Stimulated activated CD4-positive, alpha-beta T cell treated with anti-CD3 and anti-CD28 coated beads, Interleukin-12 subunit alpha, Interleukin-12 subunit beta, amount 100 ng/mL, for 48 hours (primary cell): ENCODE measurements at regions not wholly inside any gene's neighbourhood (a gene's known extent, or its start where the extent isn't known, plus 50 kb on each side); places are given as distances from the start of the nearest gene placed in this dataset.
"Not testable (repeated sequence)": the region's sequence is repeated elsewhere in the genome, so short reads cannot be mapped to it uniquely, and the experiment has no call there.

Source experiments
- DNase-seq, 3 donors: peaks; one replicate each; pipeline ENCODE4 v3.0.0-alpha.2; 2020; ENCODE audit warnings: low read depth in 2 of 3, low spot score in 1 of 3

- DNase-seq: no peak
These were observed 499.8 kb upstream of the CHORDC1 start for GRCh38 chr11:90722552-90723190.

DNA sequence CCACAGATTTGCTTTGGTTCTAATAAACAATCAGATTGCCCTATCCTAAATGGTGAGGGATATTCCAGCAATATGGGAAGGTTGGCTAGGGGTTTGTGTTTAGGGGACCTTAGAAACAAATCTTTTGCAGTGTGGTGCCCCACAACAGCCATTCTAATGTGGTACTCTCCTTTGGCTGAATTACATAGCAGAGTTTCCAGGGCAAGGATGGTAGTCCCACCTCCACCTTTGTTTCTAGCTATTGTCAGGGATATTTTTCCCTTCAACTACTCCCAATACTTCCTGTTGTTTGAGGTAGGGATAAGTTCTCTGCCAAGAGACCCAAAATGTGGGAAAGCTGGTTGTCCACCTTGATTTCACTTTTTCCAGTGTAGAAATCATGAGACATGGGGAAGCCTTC is 494.7 kb upstream of the CHORDC1 start:
- DNase-seq: no peak

DNA sequence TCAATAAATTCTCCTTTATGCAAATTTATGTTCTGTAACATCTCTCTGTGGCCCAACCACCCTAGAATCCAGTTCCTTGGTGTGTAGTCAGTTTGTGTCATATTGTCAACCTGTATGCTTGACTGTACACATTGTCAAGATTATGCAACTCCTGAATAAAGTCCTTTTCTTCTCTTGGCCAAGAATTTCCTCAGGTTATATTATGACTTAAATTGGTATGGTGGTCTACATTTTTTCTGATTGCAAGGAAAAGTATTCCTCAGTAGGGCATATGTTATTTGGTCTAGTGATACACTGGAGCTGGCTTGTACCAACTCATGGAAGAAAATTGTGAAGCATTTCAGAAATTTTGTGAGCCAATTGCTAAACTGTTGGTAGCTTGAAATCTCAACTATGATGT is 482.8 kb upstream of the CHORDC1 start:
- no peak for DNase-seq

GRCh38 chr11:90704510-90704909 is 481.7 kb upstream of the CHORDC1 start:
- no peak for DNase-seq

GRCh38 chr11:90701716-90702115 is 478.9 kb upstream of the CHORDC1 start:
- DNase-seq: no peak

GRCh38 chr11:90700789-90701439 is 478.1 kb upstream of the CHORDC1 start:
- no peak for DNase-seq

DNA sequence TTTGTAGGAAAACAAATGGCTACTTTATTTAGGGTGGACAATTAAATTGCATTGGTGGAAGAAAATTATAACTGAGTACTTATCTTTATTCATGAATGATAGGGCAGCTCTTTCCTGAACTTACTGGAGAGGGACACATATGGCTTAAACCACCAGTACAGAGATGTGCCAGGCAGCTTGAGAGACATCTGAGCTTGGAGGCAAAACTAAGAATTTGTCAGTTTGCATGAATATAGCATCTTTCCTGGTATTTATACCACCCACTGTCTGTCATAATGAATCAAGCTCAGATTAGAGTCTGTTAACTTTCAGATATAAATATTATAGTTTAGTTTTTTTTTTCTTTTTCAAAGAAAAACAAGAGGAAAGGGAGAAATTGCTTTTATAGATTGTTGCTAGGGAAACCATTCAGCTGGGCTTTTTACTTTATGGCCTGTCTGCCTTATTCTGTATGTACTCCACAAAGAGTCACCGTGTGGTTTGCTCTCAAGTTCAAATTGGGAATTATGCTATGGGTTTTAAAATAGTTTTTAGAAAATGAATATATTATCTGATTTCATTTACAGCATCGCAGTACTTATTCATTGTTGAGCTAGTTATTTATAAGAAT is 477.0 kb upstream of the CHORDC1 start:
- DNase-seq: no peak

- DNase-seq: no peak
These were observed 475.4 kb upstream of the CHORDC1 start for GRCh38 chr11:90698238-90698637.

DNA sequence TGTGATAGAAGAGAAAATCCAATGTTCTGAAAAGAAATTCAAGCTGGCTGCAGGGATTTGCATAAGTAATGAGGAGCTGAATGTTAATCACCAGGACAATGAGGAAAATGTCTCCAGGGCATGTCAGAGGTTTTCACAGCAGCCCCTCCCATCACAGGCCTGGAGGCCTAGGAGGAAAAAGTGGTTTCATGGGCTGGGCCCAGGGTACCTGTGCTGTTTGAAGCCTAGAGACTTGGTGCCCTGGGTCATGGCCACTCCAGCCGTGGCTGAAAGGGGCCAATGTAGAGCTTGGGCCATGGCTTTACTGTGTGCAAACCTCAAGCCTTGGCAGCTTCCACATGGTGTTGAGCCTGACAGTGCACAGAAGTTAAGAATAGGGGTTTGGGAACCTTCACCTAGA is 452.6 kb upstream of the CHORDC1 start:
- DNase-seq: not testable (repeated sequence)

DNA sequence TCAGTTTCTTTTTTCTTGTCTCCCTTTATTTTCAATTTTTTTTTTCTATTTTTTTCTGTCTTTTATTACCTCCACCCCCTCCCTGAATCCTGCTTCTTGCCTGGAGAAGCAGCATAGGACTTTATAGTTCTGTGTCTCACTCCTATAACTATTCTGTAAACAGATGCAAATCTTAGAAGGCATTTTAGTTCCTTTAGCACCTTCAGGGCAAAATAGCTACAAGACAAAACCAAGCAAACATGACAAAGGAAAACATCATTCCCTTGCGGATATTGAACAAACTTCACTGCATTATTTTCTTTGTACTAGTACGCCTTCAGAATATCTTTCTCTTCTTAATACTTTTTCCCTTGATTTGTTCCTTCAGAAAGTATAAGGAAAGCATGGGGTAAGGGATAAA is 446.2 kb upstream of the CHORDC1 start:
- no peak for DNase-seq

DNA sequence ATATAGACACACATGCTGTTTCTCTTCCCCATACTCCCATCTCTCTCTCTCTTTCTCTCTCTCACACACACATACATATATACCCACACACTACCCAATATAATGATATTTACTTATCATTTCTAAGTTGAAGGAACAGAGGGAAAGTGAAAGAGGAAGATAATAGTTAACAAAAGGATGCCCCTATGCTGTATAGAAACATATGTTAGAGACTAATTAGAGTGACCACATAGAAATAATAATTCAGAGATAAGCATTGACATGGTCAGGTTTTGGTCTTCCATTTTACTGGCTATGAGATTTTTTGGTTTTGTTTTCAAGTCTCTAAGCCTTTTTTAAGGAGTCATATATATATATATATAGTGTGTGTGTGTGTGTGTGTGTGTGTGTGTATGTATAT is 445.7 kb upstream of the CHORDC1 start:
- no peak for DNase-seq

DNA sequence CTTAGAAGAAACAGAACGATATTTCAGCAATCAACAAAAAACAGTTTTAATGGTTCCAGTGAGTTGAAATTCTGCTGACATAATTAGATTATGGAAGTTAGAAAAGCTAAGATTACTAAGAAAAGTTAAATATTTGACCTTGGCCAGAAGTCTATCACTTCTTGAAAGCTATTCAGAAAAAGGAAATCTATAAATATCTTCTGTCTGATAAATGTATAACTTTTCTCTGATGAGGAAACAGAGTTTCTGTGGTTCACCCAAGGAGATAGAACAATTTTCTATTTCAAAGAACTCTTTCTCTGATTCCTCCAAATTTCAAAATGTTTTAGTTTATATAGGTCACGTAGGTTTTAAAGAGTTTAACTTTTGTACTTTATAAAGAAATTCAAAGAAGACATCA is 438.4 kb upstream of the CHORDC1 start:
- DNase-seq: no peak

DNA sequence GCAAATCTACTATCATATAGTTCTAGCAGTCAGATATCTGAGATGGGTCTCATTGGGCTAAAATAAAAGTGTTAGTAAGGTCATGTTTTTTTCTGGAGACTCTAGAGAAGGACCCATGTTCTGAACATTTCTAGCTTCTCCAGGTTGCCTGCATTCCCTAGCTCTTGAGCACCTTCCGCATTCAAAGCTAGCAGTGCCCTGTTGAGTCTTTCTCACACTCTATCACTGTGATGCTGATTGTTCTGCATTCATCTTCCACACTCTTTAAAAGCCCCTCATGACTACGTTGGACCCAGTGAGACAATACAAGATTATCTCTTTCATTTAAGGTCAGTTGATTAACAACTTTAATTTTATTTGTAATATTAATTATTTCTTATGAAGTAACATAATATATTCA is 433.3 kb upstream of the CHORDC1 start:
- no peak for DNase-seq

- DNase-seq: no peak
These were observed 427.3 kb upstream of the CHORDC1 start for GRCh38 chr11:90650153-90650552.

DNA sequence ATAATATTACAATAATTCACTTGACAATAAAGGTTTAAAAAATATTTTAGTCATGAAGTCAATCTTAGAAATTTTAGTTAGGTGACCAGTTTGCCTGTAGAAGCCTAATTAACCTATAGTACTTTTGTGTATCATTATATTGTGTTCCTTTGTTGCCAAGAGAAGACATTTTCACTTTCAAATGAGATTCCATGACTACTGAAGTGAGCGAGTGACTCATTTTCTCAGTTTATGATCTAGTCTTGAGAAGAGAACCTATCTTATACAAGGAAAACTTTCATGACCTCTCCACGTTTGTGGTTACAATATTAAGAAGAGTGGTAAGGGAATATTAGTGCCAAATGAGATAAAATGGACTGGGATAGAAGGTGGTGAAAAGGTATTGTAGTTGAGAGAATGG is 423.9 kb upstream of the CHORDC1 start:
- no peak for DNase-seq

- DNase-seq: no peak
These were observed 423.4 kb upstream of the CHORDC1 start for GRCh38 chr11:90646266-90646665.

DNA sequence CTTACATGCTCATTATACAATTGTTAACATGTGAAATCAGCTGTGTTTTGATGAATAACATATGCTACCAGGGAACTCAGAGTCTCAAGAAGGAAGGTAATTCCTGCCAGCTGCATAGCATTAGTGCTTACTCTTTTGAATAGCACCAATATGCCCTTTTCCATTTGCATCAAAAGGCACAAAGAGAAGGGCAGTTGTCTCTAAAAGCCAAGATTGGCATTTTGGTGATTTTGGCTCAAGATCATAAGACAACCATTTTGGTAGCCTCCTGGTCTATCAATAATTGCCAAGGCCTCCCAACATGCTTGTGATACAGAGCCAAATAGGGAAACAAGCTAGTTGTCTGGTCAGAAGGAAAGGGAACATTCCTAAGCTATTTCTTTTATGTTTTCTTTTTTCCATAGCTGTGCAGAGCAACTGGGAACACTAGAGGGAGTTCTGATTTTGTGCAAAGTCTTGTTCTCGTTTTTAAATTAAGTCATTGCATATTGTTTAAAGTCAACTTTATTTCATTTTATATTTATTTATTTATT is 416.7 kb upstream of the CHORDC1 start:
- DNase-seq: no peak

DNA sequence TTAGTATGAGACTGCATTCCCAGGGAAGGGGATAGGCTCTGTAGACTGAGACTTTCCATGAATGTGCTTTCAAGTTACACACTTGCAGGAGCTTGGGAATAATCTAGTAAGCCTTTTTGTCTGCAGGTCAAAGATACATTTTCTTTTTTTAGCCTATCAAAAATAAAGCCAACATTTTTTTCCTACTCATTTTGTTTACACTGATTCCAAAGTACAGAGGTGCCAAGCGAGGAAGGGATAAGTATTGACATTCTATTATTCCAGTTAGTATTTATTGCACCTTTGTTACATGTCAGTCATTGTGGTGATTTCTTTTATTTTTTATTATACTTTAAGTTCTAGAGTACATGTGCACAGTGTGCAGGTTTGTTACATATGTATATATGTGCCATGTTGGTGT is 413.0 kb upstream of the CHORDC1 start:
- DNase-seq: no peak

DNA sequence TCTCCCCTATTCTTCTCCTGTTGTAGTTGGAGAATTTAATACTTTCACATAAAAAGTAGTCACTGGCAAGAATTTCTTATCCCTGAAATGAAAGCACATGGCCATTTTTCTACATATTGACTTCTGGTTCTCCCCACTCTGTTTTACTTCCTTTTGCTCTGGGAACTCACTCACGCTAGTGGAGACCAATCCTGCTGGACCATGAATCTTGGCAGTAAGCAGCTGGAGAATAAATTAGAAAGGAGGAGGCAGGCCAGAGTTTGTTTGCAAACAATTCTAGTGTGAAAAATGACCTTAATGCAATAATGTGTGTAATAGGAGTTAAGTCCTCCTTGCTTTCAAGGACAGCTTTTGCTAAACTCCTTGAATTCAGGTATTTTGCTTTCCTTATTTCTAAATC is 412.3 kb upstream of the CHORDC1 start:
- no peak for DNase-seq

DNA sequence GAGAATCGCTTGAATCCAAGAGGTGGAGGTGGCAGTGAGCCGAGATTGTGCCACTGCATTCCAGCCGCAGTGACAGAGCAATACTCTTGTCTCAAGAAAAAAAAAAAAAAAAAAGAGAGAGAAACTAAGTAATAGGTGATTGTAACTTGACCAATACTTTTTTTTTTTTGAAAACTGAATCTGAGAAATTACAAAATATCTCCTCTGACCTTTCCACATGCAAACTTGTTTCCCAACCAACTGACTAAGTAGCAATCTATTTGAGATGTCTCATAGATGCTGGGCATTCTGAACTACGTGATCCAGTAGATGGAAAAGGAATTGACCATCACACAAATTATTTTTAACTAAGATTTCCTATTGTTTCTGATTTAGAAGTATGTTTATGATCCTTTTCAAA is 407.3 kb upstream of the CHORDC1 start:
- DNase-seq: no peak

DNA sequence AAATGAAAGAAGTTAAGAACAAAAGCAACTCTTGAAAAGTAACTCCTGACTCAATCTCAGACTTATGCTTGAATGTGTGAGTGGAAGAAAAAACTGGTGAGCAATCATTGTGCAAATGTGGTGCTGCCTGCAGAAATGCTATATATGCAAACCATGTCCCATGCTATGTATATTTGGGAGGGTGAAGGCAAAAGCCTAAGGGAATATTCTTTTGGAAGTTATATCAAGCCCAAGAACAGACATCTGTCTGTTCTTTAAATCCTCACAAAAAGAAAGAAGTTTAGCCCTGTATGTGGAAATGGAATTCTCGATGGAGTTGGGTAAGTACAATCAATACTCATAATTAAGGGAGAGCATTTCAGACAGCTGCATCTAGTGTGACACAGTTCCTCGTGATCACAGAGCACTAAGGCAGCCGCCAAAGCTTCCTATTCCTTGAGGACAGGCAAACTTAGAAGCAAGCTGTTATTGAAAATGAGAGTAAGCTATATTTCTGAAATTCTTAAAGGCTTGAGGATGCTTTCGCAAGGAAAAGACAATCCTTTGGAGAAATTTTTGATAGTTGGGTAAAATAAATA is 406.5 kb upstream of the CHORDC1 start:
- DNase-seq: no peak

DNA sequence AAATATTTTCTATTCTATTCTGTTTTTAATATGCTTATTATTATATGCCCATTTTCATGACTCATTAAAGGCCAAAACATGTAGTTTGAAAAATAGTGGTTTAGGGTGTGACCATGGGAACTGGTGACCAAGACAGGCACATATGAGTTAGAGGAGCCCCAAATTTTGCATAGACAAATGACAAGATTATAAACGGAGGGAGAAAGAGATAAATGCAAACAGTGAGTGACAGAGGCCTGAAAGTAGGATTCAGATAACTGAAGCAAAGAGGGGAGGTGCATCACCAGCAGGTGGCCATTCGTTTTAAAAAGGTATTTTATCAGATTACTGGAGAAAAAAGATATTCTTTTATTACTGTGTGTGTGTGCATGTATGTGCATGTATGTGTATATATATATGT is 391.5 kb upstream of the CHORDC1 start:
- DNase-seq: no peak
